ENCODE measurements at regions not wholly inside any gene's neighbourhood (a gene's known extent, or its start where the extent isn't known, plus 50 kb on each side); places are given as distances from the start of the nearest gene placed in this dataset.

GRCh38 chr6:9593554-9593953 is 821.3 kb downstream of the TFAP2A start:
- H3K4me1 Mint-ChIP-seq = no peaks in the 10 kb centered on the region
- H3K27ac ChIP-seq (ENCODE audit: low read depth, low read length) = no peak overlapping the region
- no peak overlapping the region for H3K27ac Mint-ChIP-seq
- no peaks in the 10 kb centered on the region for H3K9me3 ChIP-seq (ENCODE audit: control insufficient read depth, low read length)
- no peaks in the 10 kb centered on the region for H3K27me3 Mint-ChIP-seq (ENCODE audit: insufficient read depth)
- H3K4me1 ChIP-seq (ENCODE audit: control insufficient read depth, insufficient read depth, low read length) = no peaks in the 10 kb centered on the region
- no peaks in the 10 kb centered on the region for H3K27me3 ChIP-seq (ENCODE audit: control insufficient read depth, insufficient read depth, low read length, poor library complexity, severe bottlenecking)
- 94 to 95% methylated on average over 3 of the region's 3 CpGs for WGBS, 2 experiments (ENCODE audit: insufficient coverage in 1 of 2, insufficient read length in 1 of 2)
- no peaks in the 10 kb centered on the region for H3K9me3 Mint-ChIP-seq
- no peak overlapping the region for H3K4me3 Mint-ChIP-seq
- no peaks in the 10 kb centered on the region for H3K36me3 Mint-ChIP-seq (ENCODE audit: low read depth)
- no peak overlapping the region for H3K4me3 ChIP-seq (ENCODE audit: low read length)
- H3K9ac ChIP-seq (ENCODE audit: extremely low read depth, low read length, poor library complexity, severe bottlenecking) = no peak overlapping the region
- no peak for TF ChIP-seq CTCF (conservative IDR thresholded peaks at IDR 0.05)
- H3K36me3 ChIP-seq (ENCODE audit: control insufficient read depth, insufficient read depth, low read length) = no peaks in the 10 kb centered on the region
- DNase-seq = no peak

- H3K4me1 ChIP-seq (ENCODE audit: control insufficient read depth, insufficient read depth, low read length) = no peaks in the 10 kb centered on the region
- H3K9me3 Mint-ChIP-seq = no peaks in the 10 kb centered on the region
- no peak overlapping the region for H3K27ac ChIP-seq (ENCODE audit: low read depth, low read length)
- WGBS, 2 experiments (ENCODE audit: insufficient coverage in 1 of 2, insufficient read length in 1 of 2) = 83 to 90% methylated on average over 1 to 2 of the region's 2 CpGs
- no peak overlapping the region for H3K27ac Mint-ChIP-seq
- H3K4me1 Mint-ChIP-seq = no peaks in the 10 kb centered on the region
- no peaks in the 10 kb centered on the region for H3K9me3 ChIP-seq (ENCODE audit: control insufficient read depth, low read length)
- no peak for TF ChIP-seq CTCF (conservative IDR thresholded peaks at IDR 0.05)
- no peaks in the 10 kb centered on the region for H3K36me3 Mint-ChIP-seq (ENCODE audit: low read depth)
- H3K4me3 Mint-ChIP-seq = no peak overlapping the region
- H3K4me3 ChIP-seq (ENCODE audit: low read length) = no peak overlapping the region
- H3K9ac ChIP-seq (ENCODE audit: extremely low read depth, low read length, poor library complexity, severe bottlenecking) = no peak overlapping the region
- no peak for DNase-seq
- H3K27me3 Mint-ChIP-seq (ENCODE audit: insufficient read depth) = no peaks in the 10 kb centered on the region
- H3K36me3 ChIP-seq (ENCODE audit: control insufficient read depth, insufficient read depth, low read length) = no peaks in the 10 kb centered on the region
- H3K27me3 ChIP-seq (ENCODE audit: control insufficient read depth, insufficient read depth, low read length, poor library complexity, severe bottlenecking) = no peaks in the 10 kb centered on the region
These were observed 831.0 kb downstream of the TFAP2A start for GRCh38 chr6:9583753-9584352.

GRCh38 chr6:9581155-9581554 is 833.7 kb downstream of the TFAP2A start:
- no peaks in the 10 kb centered on the region for H3K9me3 Mint-ChIP-seq

More at GRCh38 chr6:9581155-9581554, 833.7 kb downstream of the TFAP2A start:
- H3K4me1 ChIP-seq (ENCODE audit: control insufficient read depth, insufficient read depth, low read length) = no peaks in the 10 kb centered on the region
- H3K36me3 ChIP-seq (ENCODE audit: control insufficient read depth, insufficient read depth, low read length) = no peaks in the 10 kb centered on the region
- Mint-ChIP-seq H3K4me3 (no peak overlapping the region), H3K27ac (no peak overlapping the region), H3K36me3 (ENCODE audit: low read depth) (no peaks in the 10 kb centered on the region), H3K4me1 (no peaks in the 10 kb centered on the region), H3K27me3 (ENCODE audit: insufficient read depth) (no peaks in the 10 kb centered on the region)
- no peak for DNase-seq
- H3K9ac ChIP-seq (ENCODE audit: extremely low read depth, low read length, poor library complexity, severe bottlenecking) = no peak overlapping the region
- no peak overlapping the region for H3K27ac ChIP-seq (ENCODE audit: low read depth, low read length)
- H3K4me3 ChIP-seq (ENCODE audit: low read length) = no peak overlapping the region
- no peak for TF ChIP-seq CTCF (conservative IDR thresholded peaks at IDR 0.05)
- H3K9me3 ChIP-seq (ENCODE audit: control insufficient read depth, low read length) = no peaks in the 10 kb centered on the region
- H3K27me3 ChIP-seq (ENCODE audit: control insufficient read depth, insufficient read depth, low read length, poor library complexity, severe bottlenecking) = no peaks in the 10 kb centered on the region

All from endodermal cell (in vitro differentiated cells).